ENCODE measurements at regions not wholly inside any gene's neighbourhood (a gene's known extent, or its start where the extent isn't known, plus 50 kb on each side); places are given as distances from the start of the nearest gene placed in this dataset.

GRCh38 chr7:15837306-15837950 lies 150.9 kb upstream of the MEOX2 start:
- ChIA-PET POLR2A (interaction anchor here (0.6 kb wide), 1 partner anchor 15 kb away, joined by 3 read pairs; no protein-coding TSS in a partner anchor), CTCF (no interaction called here)
- DNase-seq (ENCODE audit: low read depth, low spot score) = no peak
- H3K4me3 ChIP-seq (ENCODE audit: low read depth, low read length) = no peak overlapping the region
- no peak for TF ChIP-seq CTCF (IDR thresholded peaks at IDR 0.05; ENCODE audit: insufficient read depth, low read length, missing control alignments)

GRCh38 chr7:15836651-15837050 lies 150.2 kb upstream of the MEOX2 start:
- CTCF ChIA-PET = no interaction called here

GRCh38 chr7:15836041-15836440 lies 149.6 kb upstream of the MEOX2 start:
- CTCF ChIA-PET = no interaction called here
- DNase-seq (ENCODE audit: low read depth, low spot score) = peak; percentile 44
- H3K4me3 ChIP-seq (ENCODE audit: low read depth, low read length) = no peak overlapping the region
- no peak for TF ChIP-seq CTCF (IDR thresholded peaks at IDR 0.05; ENCODE audit: insufficient read depth, low read length, missing control alignments)
- POLR2A ChIA-PET = no interaction called here

More at GRCh38 chr7:15836651-15837050, 150.2 kb upstream of the MEOX2 start:
- TF ChIP-seq CTCF (IDR thresholded peaks at IDR 0.05; ENCODE audit: insufficient read depth, low read length, missing control alignments) = no peak
- no peak for DNase-seq (ENCODE audit: low read depth, low spot score)
- POLR2A ChIA-PET = no interaction called here
- H3K4me3 ChIP-seq (ENCODE audit: low read depth, low read length) = no peak overlapping the region

- CTCF ChIA-PET = no interaction called here
- no peak overlapping the region for H3K4me3 ChIP-seq (ENCODE audit: low read depth, low read length)
- no peak for DNase-seq (ENCODE audit: low read depth, low spot score)
- POLR2A ChIA-PET = no interaction called here
- TF ChIP-seq CTCF (IDR thresholded peaks at IDR 0.05; ENCODE audit: insufficient read depth, low read length, missing control alignments) = no peak
Measured at GRCh38 chr7:15834446-15834845, 148.0 kb upstream of the MEOX2 start.

- no peak overlapping the region for H3K4me3 ChIP-seq (ENCODE audit: low read depth, low read length)
- ChIA-PET POLR2A (no interaction called here), CTCF (no interaction called here)
- no peak for DNase-seq (ENCODE audit: low read depth, low spot score)
- no peak for TF ChIP-seq CTCF (IDR thresholded peaks at IDR 0.05; ENCODE audit: insufficient read depth, low read length, missing control alignments)
Measured at GRCh38 chr7:15832996-15833395, 146.5 kb upstream of the MEOX2 start.

GRCh38 chr7:15831606-15832005 lies 145.1 kb upstream of the MEOX2 start:
- no peak for DNase-seq (ENCODE audit: low read depth, low spot score)
- ChIA-PET CTCF (no interaction called here), POLR2A (no interaction called here)
- no peak overlapping the region for H3K4me3 ChIP-seq (ENCODE audit: low read depth, low read length)
- no peak for TF ChIP-seq CTCF (IDR thresholded peaks at IDR 0.05; ENCODE audit: insufficient read depth, low read length, missing control alignments)
